ENCODE measurements at regions not wholly inside any gene's neighbourhood (a gene's known extent, or its start where the extent isn't known, plus 50 kb on each side); places are given as distances from the start of the nearest gene placed in this dataset.
A peak's percentile ranks its signal among the peaks of the same experiment; 100 is the strongest.

DNA sequence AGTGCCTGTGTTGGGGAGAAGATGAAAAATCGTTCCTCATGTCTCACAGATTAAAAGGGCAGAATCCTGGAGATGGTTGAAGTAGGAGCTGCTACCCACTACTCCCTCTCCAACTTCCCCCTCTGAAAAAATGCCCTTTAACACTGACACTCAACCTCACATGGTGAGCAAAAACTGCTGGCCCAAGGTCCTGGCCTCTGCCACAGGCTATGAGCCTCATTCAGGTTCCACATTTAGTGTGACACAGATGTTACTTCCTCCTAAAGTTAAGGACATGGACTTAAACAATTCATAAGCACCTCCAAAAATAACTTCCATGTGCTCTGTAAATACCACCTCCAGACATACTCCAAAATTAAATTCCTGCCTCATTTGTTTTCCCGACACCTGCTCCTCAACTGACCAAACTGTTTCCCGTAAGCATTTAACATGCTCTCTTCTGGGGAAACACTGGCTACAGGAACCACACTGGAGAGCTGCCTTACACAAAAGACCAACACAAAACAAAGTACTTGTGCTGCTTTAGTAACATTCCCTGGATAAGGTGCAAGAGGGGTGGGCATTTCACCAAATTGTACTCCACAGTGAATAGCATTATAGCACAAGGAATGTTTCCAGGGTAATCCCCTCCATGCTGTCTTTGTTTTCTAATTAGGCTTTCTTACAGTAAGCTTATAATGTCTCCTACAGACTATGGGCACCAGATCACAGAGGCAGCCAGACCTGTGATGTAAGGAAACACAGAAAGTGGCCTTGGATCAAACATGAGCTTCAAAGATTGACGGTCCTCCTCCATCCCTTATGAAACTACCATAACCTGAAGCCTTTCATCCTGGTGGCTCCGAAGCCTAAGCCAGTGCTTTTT, 57.0 kb downstream of the PHLDA1 start:
- Mint-ChIP-seq H3K4me3 (no peak overlapping the region), H3K9me3 (no peaks in the 10 kb centered on the region), H3K36me3 (no peaks in the 10 kb centered on the region), H3K27me3 (ENCODE audit: low read depth in 3 of 3) (peaks cover 0 to 9% (median 5%) of the 10 kb centered on the region in 3 donors), H3K27ac (peak overlapping the region in 3 of 6 donors; percentile 23 to 56 (median 38)), H3K4me1 (peaks cover 26 to 31% of the 10 kb centered on the region in 2 donors)
- DNase-seq, result no peak

DNA sequence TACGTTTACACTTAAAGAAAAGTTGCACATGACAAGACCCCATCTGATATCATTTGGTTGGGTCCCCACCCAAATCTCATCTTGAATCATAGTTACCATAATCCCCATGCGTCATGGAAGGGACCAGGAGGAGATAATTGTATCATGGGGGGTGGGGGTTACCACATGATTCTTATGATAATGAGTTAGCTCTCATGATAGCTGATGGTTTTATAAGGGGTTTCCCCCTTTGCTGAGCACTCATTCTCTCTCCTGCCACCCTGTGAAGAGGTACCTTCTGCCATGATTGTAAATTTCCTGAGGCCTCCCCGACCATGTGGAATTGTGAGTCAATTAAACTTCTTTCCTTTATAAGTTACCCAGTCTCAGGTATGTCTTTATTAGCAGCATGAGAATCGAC, 60.3 kb downstream of the PHLDA1 start:
- Mint-ChIP-seq H3K4me3 (no peak overlapping the region), H3K4me1 (peaks cover under 1 to 2% of the 10 kb centered on the region in 2 donors), H3K36me3 (no peaks in the 10 kb centered on the region), H3K27me3 (ENCODE audit: low read depth in 3 of 3) (peaks cover 0 to 4% (median 4%) of the 10 kb centered on the region in 3 donors), H3K27ac (no peak overlapping the region), H3K9me3 (no peaks in the 10 kb centered on the region)
- no peak for DNase-seq

DNA sequence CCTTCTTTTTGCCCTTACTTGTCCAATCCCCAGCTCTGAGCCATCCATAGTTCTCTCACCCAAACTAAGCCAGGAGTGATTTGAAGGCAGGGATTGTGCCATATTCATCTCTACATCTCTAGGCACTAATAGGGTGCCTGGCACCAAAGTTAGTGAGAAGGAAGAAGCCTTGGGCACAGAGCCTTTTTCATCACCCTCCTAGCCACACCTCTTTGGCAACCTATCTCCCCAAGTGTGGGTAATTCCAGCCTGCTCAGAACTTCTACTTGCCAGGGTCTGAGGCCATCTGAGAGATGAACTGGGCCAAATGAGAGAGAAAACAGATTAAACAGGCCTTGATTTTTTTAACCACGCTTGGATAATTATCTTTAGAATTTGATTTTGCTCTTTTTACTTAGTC, 61.3 kb downstream of the PHLDA1 start:
- peak overlapping the region in 1 of 6 donors; percentile 14 for H3K27ac Mint-ChIP-seq
- DNase-seq, result no peak
- no peaks in the 10 kb centered on the region for H3K4me1 Mint-ChIP-seq
- peaks cover 2 to 6% (median 4%) of the 10 kb centered on the region in 3 donors for H3K27me3 Mint-ChIP-seq (ENCODE audit: low read depth in 3 of 3)
- H3K4me3 Mint-ChIP-seq, result no peak overlapping the region
- H3K36me3 Mint-ChIP-seq, result no peaks in the 10 kb centered on the region
- H3K9me3 Mint-ChIP-seq, result no peaks in the 10 kb centered on the region

DNA sequence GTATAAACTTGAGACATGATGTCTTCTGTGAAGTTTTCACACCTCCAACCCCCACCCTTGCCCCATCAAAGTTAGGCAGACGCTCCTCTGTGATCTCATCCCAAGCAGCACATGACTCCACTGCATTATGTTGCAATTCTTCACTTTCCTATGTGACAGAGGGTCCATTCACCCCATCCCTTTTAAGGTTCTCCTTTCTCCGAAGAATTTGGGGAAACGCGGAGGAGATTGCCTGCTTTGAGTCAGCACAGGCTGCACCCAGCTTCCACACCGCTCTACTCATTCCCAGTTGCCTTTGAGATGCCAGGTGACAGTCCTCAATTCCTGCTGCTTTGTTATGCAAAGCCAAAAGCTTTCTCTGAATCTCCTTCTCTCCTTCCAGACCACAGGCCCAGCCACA, 61.8 kb downstream of the PHLDA1 start:
- H3K9me3 Mint-ChIP-seq, result no peaks in the 10 kb centered on the region
- H3K4me1 Mint-ChIP-seq, result no peaks in the 10 kb centered on the region
- H3K27me3 Mint-ChIP-seq (ENCODE audit: low read depth in 3 of 3), result peaks cover 3 to 6% (median 4%) of the 10 kb centered on the region in 3 donors
- H3K36me3 Mint-ChIP-seq, result no peaks in the 10 kb centered on the region
- peak overlapping the region in 1 of 6 donors; percentile 14 for H3K27ac Mint-ChIP-seq
- DNase-seq, result no peak
- no peak overlapping the region for H3K4me3 Mint-ChIP-seq

DNA sequence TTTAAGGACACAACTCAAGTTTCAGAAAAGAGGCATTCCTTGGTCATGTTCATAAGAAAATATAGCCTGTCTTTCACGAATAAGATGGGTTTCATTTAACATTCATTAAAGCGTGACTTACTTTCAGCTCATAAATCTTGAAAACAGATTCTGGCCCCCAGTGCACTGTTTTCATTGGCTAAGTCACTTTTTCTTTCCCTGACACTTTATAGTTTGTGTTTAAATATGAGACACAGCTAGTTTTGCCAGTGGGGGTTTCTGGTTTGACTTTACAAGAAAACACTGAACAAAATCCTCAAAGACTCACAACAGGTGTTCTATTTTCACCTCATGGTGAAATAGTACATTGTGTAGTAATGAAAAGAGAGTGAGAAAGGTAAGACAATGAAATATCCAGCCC, 65.9 kb downstream of the PHLDA1 start:
- H3K27ac Mint-ChIP-seq, result no peak overlapping the region
- no peaks in the 10 kb centered on the region for H3K9me3 Mint-ChIP-seq
- peaks cover 0 to 1% of the 10 kb centered on the region in 2 donors for H3K4me1 Mint-ChIP-seq
- no peak for DNase-seq
- H3K4me3 Mint-ChIP-seq, result no peak overlapping the region
- H3K27me3 Mint-ChIP-seq (ENCODE audit: low read depth in 3 of 3), result peaks cover 2 to 8% (median 3%) of the 10 kb centered on the region in 3 donors
- no peaks in the 10 kb centered on the region for H3K36me3 Mint-ChIP-seq

DNA sequence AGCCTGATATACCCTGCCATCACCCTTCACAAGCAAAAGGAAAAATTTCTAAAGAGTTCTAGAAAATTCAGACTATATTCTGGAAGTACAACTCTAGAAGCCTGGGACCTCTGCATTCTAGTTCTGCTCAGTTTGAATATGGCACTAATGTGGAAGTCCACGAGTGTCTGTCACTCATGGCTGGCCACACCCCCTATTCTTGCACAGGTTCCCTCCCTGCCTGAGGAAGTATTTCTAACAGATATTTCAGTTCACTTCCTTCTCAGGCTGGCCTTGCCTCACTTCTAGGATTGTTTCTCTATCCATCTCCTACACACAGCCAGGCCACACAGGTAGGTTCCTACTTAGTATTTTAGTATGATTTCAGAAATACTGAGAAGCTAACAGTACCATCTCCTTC, 67.4 kb downstream of the PHLDA1 start:
- Mint-ChIP-seq H3K4me3 (no peak overlapping the region), H3K36me3 (no peaks in the 10 kb centered on the region), H3K9me3 (no peaks in the 10 kb centered on the region), H3K4me1 (peaks cover 9 to 14% of the 10 kb centered on the region in 2 donors), H3K27ac (no peak overlapping the region), H3K27me3 (ENCODE audit: low read depth in 3 of 3) (peaks cover 2 to 5% (median 3%) of the 10 kb centered on the region in 3 donors)
- peak in 1 of 3 donors; percentile 6 for DNase-seq

DNA sequence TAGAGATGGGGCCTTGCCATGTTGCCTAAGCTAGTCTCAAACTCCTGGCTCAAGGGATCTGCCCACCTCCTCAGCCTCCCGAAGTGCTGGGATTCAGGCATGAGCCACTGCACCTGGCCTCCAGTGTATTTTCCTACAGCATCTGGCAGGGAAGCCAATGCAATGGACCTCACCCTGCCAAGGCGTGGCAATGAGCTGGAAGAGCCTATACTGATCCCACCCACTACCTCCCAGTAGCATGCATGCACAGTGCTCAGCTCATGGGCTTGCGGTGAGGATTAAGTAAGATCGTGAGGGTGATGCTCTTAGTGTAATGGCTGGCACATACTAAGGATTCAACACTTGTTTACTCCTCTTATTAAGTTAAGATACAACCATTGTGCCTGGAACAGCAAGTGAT, 69.7 kb downstream of the PHLDA1 start:
- no peak for DNase-seq
- no peak overlapping the region for H3K27ac Mint-ChIP-seq
- H3K36me3 Mint-ChIP-seq, result no peaks in the 10 kb centered on the region

DNA sequence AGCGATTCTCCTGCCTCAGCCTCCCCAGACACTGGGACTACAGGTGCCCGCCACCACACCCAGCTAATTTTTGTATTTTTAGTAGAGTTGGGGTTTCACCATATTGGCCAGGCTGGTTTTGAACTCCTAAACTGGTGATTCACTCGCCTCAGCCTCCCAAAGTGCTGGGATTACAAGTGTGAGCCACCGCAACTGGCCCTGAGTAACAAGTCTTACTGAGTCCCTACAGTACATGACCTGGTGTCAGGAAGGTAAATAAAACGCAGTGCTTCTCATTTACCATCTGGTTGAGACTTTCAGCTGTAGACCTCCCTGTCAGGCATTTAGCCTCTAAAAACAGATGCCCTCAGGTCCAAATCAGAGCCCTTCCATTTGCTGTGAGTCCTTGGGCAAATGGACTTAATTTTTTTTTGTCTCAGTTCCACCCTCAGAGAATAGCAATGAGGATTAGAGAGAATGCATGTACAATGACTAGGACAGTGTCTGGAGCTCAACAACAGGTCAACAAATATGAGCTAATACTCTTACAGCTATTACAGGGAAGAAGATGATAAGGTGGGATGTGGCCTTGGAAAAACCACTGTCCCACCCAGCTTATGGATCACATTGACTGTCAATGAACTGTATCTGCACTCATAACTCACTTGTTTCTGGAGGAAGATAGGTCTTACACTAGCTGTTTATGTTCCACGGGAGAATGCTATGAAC, 70.5 kb downstream of the PHLDA1 start:
- H3K27ac Mint-ChIP-seq, result no peak overlapping the region
- H3K4me3 Mint-ChIP-seq, result no peak overlapping the region
- H3K27me3 Mint-ChIP-seq (ENCODE audit: low read depth in 3 of 3), result peaks cover 2 to 3% (median 3%) of the 10 kb centered on the region in 3 donors
- H3K9me3 Mint-ChIP-seq, result no peaks in the 10 kb centered on the region
- peaks cover 13 to 21% of the 10 kb centered on the region in 2 donors for H3K4me1 Mint-ChIP-seq
- no peak for DNase-seq
- H3K36me3 Mint-ChIP-seq, result no peaks in the 10 kb centered on the region

More for the DNA sequence above, 69.7 kb downstream of the PHLDA1 start:
- Mint-ChIP-seq H3K9me3 (no peaks in the 10 kb centered on the region), H3K4me1 (peaks cover 13 to 21% of the 10 kb centered on the region in 2 donors), H3K27me3 (ENCODE audit: low read depth in 3 of 3) (peaks cover 2 to 3% (median 3%) of the 10 kb centered on the region in 3 donors), H3K4me3 (no peak overlapping the region)

DNA sequence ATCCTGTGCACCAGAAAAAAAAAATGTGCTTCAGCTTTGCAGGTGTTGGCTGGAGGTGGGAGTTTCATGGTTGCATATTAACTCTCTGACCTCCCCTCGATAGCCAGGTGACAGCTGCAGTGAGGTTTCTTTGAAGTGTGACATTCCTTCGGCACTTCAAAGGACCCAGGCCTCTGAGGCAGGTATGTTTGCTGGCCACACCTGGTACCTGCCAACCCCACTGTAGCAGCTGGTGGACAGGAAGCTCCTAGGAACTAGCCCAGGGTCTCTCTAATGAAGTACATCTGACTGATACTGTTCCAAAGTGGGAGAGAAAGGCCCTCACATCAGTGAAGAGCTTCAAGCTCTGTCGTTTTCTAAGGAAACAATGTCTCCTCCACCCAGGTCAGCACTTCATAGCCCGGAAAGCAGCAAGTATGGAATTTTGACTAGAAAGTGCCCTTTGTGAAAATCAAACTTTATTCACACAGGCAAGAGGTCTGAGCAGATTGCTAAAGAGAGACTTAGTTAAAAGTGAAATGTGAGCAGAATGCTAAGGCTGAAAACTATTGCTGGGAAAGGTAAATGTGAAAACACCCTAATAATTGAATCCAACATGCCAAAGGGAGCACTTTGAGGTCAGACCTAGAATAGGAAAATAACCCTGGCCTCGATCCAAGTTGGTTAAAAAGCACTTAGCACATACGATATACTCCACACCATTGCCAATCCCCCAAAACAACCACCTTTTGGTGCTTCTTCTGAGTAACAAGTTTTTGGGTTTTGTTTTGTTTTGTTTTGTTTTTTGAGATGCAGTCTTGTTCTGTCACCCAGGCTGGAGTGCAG, 71.3 kb downstream of the PHLDA1 start:
- H3K9me3 Mint-ChIP-seq, result no peaks in the 10 kb centered on the region
- no peak overlapping the region for H3K27ac Mint-ChIP-seq
- H3K4me3 Mint-ChIP-seq, result no peak overlapping the region
- peaks cover 13 to 21% of the 10 kb centered on the region in 2 donors for H3K4me1 Mint-ChIP-seq
- H3K36me3 Mint-ChIP-seq, result no peaks in the 10 kb centered on the region
- H3K27me3 Mint-ChIP-seq (ENCODE audit: low read depth in 3 of 3), result peaks cover under 1 to 2% (median 1%) of the 10 kb centered on the region in 3 donors
- no peak for DNase-seq

DNA sequence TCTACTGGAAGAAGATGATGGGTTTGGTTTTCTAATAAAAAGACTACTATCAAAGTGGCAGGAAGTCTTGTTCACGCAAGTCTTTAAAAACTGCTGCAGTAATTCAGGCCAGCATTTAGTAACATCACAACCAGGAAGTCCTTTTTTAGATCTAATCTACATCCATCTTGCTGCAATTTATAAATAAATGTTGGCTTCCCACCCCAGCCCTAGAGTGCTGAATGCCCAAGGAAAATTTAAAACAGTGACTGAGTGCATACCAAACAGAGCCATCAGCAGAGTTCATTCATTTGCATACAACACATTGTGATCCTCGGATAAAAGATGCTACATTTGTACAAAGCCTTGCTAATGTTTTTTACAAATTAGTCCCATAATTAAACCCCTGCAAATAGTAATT, 72.1 kb downstream of the PHLDA1 start:
- H3K4me1 Mint-ChIP-seq, result peaks cover 13 to 21% of the 10 kb centered on the region in 2 donors
- peaks cover 0 to 2% (median 1%) of the 10 kb centered on the region in 3 donors for H3K27me3 Mint-ChIP-seq (ENCODE audit: low read depth in 3 of 3)
- H3K27ac Mint-ChIP-seq, result peak overlapping the region in 2 of 6 donors; percentile 12 to 74
- H3K9me3 Mint-ChIP-seq, result no peaks in the 10 kb centered on the region
- H3K4me3 Mint-ChIP-seq, result no peak overlapping the region
- DNase-seq, result no peak
- H3K36me3 Mint-ChIP-seq, result no peaks in the 10 kb centered on the region

DNA sequence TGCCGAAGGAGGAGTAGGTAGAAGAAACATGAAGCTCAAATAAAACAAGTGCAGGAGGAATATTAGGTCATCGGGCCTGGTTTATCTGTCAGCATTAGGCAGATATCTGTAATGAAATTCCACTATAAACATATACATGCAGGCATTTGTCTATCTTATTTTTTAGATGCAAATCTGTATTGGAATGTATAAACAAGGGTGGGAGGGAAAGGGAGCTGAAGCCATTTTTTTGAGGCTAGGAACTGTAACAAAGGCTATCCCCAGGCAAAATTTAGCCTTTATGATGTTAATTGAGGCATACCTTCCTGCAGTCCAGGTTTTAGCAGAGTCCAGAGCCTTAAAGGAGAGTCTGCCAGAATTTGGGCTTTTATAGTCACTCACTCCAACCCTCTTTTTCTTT, 72.5 kb downstream of the PHLDA1 start:
- H3K4me1 Mint-ChIP-seq, result peaks cover 11 to 21% of the 10 kb centered on the region in 2 donors
- DNase-seq, result no peak
- H3K9me3 Mint-ChIP-seq, result no peaks in the 10 kb centered on the region
- no peaks in the 10 kb centered on the region for H3K36me3 Mint-ChIP-seq
- peaks cover 0 to 2% (median 1%) of the 10 kb centered on the region in 3 donors for H3K27me3 Mint-ChIP-seq (ENCODE audit: low read depth in 3 of 3)
- peak overlapping the region in 4 of 6 donors; percentile 7 to 78 (median 62) for H3K27ac Mint-ChIP-seq
- peak overlapping the region in 1 of 5 donors; percentile 26 for H3K4me3 Mint-ChIP-seq

DNA sequence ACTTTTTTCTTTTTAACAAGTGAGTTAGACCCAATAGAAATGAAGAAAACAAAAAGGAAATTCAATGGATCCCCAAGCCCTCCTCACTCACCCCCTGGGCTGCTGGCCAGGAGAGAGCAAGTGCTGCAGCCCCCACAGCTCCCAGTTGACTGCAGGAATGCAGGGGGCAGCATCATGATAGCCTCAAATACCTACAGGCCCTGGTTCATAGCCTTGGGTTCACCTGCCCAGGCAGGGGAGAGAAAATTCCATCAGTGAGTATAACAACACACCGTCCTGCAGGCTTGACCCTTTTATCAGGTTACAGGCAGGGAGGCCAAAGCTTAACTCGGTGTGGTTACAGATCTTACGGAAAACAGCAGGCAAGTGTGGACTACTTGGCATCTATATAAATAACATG, 76.3 kb downstream of the PHLDA1 start:
- no peak for DNase-seq
- no peaks in the 10 kb centered on the region for H3K9me3 Mint-ChIP-seq
- peaks cover 11 to 19% of the 10 kb centered on the region in 2 donors for H3K4me1 Mint-ChIP-seq
- H3K27ac Mint-ChIP-seq, result no peak overlapping the region
- H3K4me3 Mint-ChIP-seq, result no peak overlapping the region
- H3K36me3 Mint-ChIP-seq, result no peaks in the 10 kb centered on the region
- no peaks in the 10 kb centered on the region for H3K27me3 Mint-ChIP-seq (ENCODE audit: low read depth in 3 of 3)

DNA sequence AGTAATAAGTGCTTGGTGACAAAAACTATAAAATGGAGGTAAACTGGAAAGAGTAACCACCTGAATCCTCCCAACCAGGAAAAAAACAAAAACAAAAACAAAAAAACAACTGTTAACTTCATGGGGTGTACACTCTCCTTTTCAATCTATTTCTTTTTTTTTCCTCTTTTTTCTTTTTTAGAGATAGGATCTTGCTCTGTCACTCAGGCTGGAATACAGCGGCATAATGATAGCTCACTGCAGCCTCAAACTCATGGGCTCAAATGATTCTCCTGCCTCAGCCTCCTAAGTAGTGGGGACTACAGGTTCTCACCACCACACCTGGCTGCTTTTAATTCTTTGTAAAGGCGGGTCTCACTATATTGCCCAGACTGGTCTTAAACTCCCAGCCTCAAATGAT, 76.8 kb downstream of the PHLDA1 start:
- H3K27ac Mint-ChIP-seq, result no peak overlapping the region

More for the DNA sequence above, 76.8 kb downstream of the PHLDA1 start:
- Mint-ChIP-seq H3K36me3 (no peaks in the 10 kb centered on the region), H3K4me1 (peaks cover 8 to 14% of the 10 kb centered on the region in 2 donors), H3K9me3 (no peaks in the 10 kb centered on the region), H3K27me3 (ENCODE audit: low read depth in 3 of 3) (no peaks in the 10 kb centered on the region), H3K4me3 (no peak overlapping the region)
- DNase-seq, result no peak

All from immature natural killer cell (primary cell).